GM12865 (cell line): ENCODE measurements at regions not wholly inside any gene's neighbourhood (a gene's known extent, or its start where the extent isn't known, plus 50 kb on each side); places are given as distances from the start of the nearest gene placed in this dataset.
"Not testable (repeated sequence)": the region's sequence is repeated elsewhere in the genome, so short reads cannot be mapped to it uniquely, and the experiment has no call there.

Source experiments
- DNase-seq: peaks from one replicate; pipeline ENCODE4 v3.0.0; 2010; ENCODE audit warnings: low read depth
- H3K4me3 ChIP-seq: 2 replicates; pipeline ENCODE4 v1.5.1; 2011; ENCODE audit warnings: mild to moderate bottlenecking, low read depth, low read length, control low read depth
- CTCF ChIP-seq: IDR thresholded peaks from 2 replicates; pipeline ENCODE4 v1.5.1; 2011; ENCODE audit warnings: low read length, control low read depth, low read depth, inconsistent platforms; ENCODE audit not compliant: insufficient read depth; ENCODE audit errors: missing control alignments

GRCh38 chr11:115606498-115607220, 102.4 kb upstream of the CADM1 start:
- no peak for DNase-seq
- TF ChIP-seq CTCF = no peak
- no peak overlapping the region for H3K4me3 ChIP-seq

GRCh38 chr11:115605871-115606497, 101.8 kb upstream of the CADM1 start:
- TF ChIP-seq CTCF = no peak
- DNase-seq = no peak

GRCh38 chr11:115605397-115605796, 101.2 kb upstream of the CADM1 start:
- DNase-seq = not testable (repeated sequence)

More at GRCh38 chr11:115605871-115606497, 101.8 kb upstream of the CADM1 start:
- no peak overlapping the region for H3K4me3 ChIP-seq

GRCh38 chr11:115599125-115599524, 94.9 kb upstream of the CADM1 start:
- DNase-seq = no peak
- H3K4me3 ChIP-seq = no peak overlapping the region
- TF ChIP-seq CTCF = no peak

More at GRCh38 chr11:115605397-115605796, 101.2 kb upstream of the CADM1 start:
- not testable (repeated sequence) for H3K4me3 ChIP-seq

- no peak for DNase-seq
- no peak overlapping the region for H3K4me3 ChIP-seq
- no peak for TF ChIP-seq CTCF
Observed at GRCh38 chr11:115598257-115598901, 94.2 kb upstream of the CADM1 start.

GRCh38 chr11:115591380-115591779, 87.2 kb upstream of the CADM1 start:
- H3K4me3 ChIP-seq = no peak overlapping the region
- TF ChIP-seq CTCF = no peak
- no peak for DNase-seq

- no peak overlapping the region for H3K4me3 ChIP-seq
- no peak for DNase-seq
- TF ChIP-seq CTCF = no peak
Observed at GRCh38 chr11:115590254-115590653, 86.0 kb upstream of the CADM1 start.
